ENCODE measurements at regions not wholly inside any gene's neighbourhood (a gene's known extent, or its start where the extent isn't known, plus 50 kb on each side); places are given as distances from the start of the nearest gene placed in this dataset.
"Not testable (repeated sequence)": the region's sequence is repeated elsewhere in the genome, so short reads cannot be mapped to it uniquely, and the experiment has no call there.

DNA sequence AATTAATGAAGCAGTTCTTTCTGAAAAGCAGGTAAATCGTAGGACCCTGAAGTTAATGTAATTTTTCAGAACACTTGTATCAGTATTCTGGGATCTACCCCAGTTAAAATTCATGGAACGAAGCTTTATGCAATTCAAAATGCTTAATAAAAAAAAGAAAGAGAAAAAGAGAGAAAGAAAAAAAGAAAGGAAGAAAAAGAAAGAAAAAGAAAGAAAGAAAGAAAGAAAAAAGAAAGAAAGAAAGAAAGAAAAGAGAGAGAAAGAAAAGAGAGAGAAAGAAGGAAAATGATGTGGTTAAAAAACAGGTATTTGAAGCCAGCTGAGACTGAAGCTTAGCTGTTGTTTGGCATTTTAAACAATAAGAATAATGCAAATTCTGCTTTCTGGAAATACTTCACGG lies 427.4 kb upstream of the AKR1E2 start:
- no peak for DNase-seq (ENCODE audit: low read depth in 1 of 2, low spot score in 1 of 2)

GRCh38 chr10:4397337-4397736 lies 428.7 kb upstream of the AKR1E2 start:
- no peak for DNase-seq (ENCODE audit: low read depth in 1 of 2, low spot score in 1 of 2)

DNA sequence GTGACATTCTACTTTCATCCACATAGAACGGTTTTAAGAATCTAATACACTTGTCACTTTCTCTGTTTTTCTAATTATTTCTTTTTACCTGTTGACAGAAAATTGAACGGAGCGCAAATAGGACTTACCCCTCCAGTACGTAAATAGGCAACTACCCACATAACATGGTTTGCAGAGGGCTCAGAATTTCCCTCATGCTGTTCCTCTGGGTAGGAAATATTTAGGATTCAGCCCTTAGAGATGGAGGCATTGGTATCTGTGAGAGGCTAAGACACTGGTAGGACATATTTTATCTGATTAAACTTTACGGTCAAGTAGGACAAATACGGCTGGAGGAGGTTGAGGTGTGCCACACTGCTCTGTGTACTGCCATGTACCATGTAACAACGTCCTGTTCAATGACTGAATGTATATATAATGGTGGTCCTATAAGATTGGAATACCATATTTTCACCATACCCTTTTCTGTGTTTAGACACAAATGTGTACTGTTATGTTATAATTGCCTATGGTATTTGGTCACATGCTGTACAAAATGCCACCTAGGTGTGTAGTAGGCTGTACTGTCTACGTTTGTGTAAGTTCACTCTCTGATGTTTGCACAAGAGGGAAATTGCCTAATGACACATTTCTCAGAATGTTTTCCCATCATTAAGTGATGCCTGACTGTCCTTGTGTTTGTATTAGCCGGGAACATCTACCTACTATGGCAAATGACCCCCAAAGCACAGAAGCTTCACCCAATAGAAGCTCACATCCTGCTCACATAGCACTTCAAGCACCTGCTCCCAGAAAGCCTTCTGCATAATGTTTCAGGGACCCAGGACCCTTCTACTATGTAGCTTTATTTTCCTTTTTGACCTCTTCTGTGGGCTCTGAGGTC lies 429.4 kb upstream of the AKR1E2 start:
- no peak for DNase-seq (ENCODE audit: low read depth in 1 of 2, low spot score in 1 of 2)

- no peak for DNase-seq (ENCODE audit: low read depth in 1 of 2, low spot score in 1 of 2)
Observed at GRCh38 chr10:4395731-4396130, 430.3 kb upstream of the AKR1E2 start.

GRCh38 chr10:4394455-4394854 lies 431.6 kb upstream of the AKR1E2 start:
- not testable (repeated sequence) for DNase-seq (ENCODE audit: low read depth in 1 of 2, low spot score in 1 of 2)

DNA sequence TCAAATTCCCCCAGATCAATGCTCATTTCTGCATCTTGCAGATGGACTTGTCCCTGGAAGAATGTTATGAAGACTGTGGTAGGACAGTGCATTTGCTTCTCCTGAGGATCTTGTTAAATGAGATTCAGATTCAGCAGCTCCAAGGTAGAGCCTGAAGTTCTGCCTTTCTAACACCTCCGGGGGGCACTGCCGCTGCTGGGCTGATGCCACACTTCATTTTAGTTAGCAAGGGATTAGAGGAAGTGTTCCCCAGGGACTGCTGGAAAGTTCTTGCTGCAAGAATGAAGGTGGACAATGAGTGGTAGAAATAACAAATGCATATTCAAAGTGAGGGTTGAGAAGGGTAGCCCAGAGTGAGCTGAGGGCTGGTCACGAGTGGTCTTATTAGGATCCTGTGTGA lies 434.3 kb upstream of the AKR1E2 start:
- no peak for DNase-seq (ENCODE audit: low read depth in 1 of 2, low spot score in 1 of 2)

DNA sequence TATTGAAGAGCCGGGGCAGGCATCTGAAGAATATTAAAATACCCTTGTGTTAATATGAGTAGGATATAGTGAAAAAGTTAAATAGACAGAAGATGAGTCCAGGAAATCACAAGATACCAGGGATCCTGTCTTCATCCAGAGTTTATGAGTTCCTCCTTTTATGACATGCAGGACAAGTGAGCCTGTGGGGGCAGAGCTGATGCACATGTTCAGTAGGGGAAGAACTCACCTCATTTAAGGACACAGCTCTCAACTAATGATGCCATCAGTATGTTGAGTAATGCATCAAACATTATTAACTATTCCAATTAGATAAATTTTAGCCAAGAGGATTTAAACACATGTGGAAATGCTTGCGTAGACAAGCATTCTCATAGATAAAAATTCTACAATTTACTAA lies 435.8 kb upstream of the AKR1E2 start:
- no peak for DNase-seq (ENCODE audit: low read depth in 1 of 2, low spot score in 1 of 2)

DNA sequence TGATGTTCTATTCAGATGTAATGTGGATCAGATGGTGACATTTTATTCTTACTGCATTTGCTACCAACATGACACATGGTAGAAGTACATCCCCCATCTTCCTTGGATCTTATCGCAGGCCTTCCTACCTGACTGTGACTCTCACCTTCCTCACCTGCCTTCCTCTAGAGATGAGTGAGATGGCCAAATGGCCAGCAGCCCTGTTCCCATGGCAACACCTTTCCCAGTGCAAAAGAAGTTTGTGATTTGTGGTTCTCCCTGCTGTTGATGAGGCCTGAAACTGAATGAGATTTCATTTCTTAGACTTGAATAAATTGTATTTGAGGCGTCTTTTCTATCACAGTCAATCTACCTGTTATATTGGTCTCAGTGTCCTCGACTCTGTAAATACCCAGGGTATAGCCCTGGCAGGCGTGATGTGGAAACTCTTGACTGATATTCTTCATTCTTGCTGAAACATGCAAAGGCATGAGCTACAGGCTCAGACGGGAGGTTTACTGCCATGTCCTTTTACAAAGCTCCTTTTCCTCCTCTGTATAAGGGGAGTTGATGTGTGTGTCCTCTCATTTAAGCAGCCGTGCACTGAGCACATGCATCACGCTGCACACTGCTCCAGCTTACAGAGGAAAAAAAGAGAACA lies 440.7 kb upstream of the AKR1E2 start:
- no peak for DNase-seq (ENCODE audit: low read depth in 1 of 2, low spot score in 1 of 2)

DNA sequence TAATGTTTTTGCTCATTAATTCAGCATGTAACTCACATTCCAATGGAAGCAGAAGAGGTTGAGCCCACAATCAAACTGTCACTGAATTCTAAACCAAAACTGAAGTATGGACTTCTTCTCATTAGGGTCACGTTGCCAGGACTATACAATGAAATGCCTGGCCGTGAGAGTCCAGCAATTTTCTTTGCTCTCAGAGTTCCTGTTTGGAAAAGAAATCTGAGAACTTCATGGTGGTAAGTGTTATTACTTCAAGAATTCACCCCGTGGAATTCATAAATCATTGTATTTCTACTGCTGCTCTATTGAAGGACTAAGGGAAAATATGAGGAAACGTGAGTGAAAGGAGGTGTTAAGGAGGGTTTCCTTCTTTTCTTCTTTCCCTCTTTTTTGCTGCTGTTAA lies 441.8 kb upstream of the AKR1E2 start:
- no peak for DNase-seq (ENCODE audit: low read depth in 1 of 2, low spot score in 1 of 2)

GRCh38 chr10:4383651-4384098 lies 442.3 kb upstream of the AKR1E2 start:
- DNase-seq (ENCODE audit: low read depth in 1 of 2, low spot score in 1 of 2) = no peak

- no peak for DNase-seq (ENCODE audit: low read depth in 1 of 2, low spot score in 1 of 2)
Observed at GRCh38 chr10:4382811-4383210, 443.2 kb upstream of the AKR1E2 start.

DNA sequence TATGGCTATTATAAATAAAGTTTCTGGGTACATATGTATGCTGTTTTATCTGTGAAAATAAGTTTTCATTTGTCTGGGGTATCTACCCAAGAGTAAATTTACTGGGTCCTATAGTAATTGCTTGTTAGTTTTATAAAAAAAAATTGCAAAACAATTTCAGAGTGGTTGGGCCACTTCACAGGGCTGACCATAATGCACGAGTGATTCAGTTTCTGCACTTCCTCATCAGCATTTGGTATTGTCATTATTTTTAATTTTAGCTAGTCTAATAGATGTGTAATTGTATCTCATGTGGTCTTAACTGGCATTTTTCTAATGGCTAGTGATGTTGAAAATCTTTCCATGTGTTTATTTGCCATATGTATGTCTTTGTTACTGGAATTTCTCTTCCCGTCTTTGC lies 452.4 kb upstream of the AKR1E2 start:
- no peak for DNase-seq (ENCODE audit: low read depth in 1 of 2, low spot score in 1 of 2)

- no peak for DNase-seq (ENCODE audit: low read depth in 1 of 2, low spot score in 1 of 2)
Observed at GRCh38 chr10:4373098-4373497, 452.9 kb upstream of the AKR1E2 start.

- DNase-seq (ENCODE audit: low read depth in 1 of 2, low spot score in 1 of 2) = no peak
Observed at GRCh38 chr10:4372601-4373000, 453.4 kb upstream of the AKR1E2 start.

DNA sequence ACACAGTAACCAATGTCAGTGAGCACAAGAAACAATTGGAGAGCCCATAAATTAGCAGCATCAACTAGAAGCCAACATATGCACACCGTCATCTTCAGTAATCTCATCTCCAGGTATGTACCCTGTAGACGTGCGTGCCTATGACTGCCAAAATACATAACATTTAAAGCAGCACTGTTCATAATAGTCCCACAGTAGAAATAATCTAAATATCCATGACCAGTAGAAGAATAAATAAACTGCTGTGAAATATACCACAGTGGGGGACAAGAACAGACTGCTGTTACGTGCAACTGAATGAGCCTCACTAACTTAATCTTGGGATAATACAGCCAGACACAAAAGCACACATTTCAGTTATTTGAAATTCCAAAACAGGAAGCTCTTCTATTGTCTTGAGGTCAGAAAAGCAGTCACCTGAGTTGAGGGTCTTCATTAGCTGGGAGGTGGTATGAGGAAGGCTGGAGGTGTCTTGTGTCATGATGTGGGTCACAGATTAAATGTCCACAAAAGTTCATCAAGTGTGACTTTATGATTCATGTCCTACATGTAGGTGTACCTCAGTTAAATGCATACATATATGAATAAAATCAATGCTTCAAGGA lies 454.2 kb upstream of the AKR1E2 start:
- no peak for DNase-seq (ENCODE audit: low read depth in 1 of 2, low spot score in 1 of 2)

DNA sequence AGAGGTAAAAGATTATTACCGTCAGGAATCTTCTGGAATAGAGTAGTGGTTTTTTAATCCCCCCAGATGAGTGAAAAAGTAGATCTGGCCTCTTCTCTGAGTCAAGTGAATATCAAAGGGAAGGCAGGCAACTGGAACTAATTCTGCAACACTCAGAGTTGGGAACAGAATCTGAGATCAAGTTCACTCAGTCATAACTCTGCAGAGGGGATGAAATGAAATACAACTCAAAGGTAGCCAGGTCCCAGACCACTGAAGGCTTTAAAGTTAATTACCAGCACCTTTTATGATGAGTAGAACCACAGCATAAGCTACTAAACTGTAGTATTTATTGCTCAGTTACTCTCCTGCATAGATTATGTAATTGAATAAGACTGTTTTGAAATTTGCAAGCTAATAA lies 455.6 kb upstream of the AKR1E2 start:
- no peak for DNase-seq (ENCODE audit: low read depth in 1 of 2, low spot score in 1 of 2)

GRCh38 chr10:4361581-4361980 lies 464.4 kb upstream of the AKR1E2 start:
- DNase-seq (ENCODE audit: low read depth in 1 of 2, low spot score in 1 of 2) = no peak

DNA sequence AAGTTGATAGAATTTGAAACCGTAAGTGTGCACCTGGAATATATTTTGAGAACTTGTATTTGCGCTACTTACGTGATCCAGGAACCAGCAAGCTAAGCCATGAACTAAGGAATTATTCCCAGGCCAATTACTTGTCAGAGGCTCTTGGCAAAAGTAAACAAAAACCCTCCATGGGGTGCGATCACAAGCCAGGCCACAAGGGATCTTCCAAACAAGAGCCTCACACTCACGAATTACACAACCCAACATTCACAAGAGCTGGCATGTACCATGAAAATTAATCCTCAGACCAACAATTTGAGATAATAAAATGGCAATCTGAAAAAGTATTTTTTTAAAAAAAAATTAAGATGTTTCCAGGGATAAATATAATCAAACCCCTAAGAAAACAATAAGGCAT lies 467.0 kb upstream of the AKR1E2 start:
- no peak for DNase-seq (ENCODE audit: low read depth in 1 of 2, low spot score in 1 of 2)

- no peak for DNase-seq (ENCODE audit: low read depth in 1 of 2, low spot score in 1 of 2)
Observed at GRCh38 chr10:4357911-4358310, 468.1 kb upstream of the AKR1E2 start.

- DNase-seq (ENCODE audit: low read depth in 1 of 2, low spot score in 1 of 2) = no peak
Observed at GRCh38 chr10:4355350-4355749, 470.7 kb upstream of the AKR1E2 start.

DNA sequence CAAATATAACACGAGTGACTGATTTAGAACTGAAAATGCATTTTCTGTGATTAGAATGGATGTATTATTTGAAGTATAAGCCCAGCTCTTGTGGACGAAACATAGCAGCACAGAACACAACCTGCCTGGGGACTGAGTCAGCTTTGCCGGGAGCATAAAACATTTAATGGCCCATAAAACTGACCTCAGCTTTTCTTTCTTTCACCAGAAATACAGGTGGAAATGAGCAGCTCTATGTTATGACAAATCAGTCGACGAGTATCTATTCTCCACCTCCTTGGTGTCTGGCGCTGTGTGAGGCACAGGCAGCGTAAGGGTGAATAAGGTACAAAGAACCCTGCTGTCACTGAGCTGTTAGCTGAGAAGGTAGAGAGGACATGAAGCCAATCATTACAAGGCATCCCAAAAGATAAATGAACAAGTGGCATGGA lies 471.6 kb upstream of the AKR1E2 start:
- no peak for DNase-seq (ENCODE audit: low read depth in 1 of 2, low spot score in 1 of 2)

- DNase-seq (ENCODE audit: low read depth in 1 of 2, low spot score in 1 of 2) = no peak
Observed at GRCh38 chr10:4353964-4354363, 472.0 kb upstream of the AKR1E2 start.

Data from activated T-helper 1 cell treated with anti-CD3 and anti-CD28 coated beads, Interleukin-2, amount 50 U/mL, for 16 hours (primary cell).